Activated T-cell treated with anti-CD3 and anti-CD28 coated beads, Interleukin-2, amount 50 U/mL, for 24 hours (primary cell): ENCODE measurements at regions not wholly inside any gene's neighbourhood (a gene's known extent, or its start where the extent isn't known, plus 50 kb on each side); places are given as distances from the start of the nearest gene placed in this dataset.

ENCODE experiments used
- DNase-seq: peaks from one replicate; pipeline ENCODE4 v3.0.0-alpha.2; 2020
- H3K27ac Mint-ChIP-seq: 2 replicates; pipeline ENCODE4 v1.8.0; 2020; ENCODE audit warnings: mild to moderate bottlenecking, mixed read lengths
- H3K27me3 Mint-ChIP-seq: 2 replicates; pipeline ENCODE4 v1.8.0; 2020; ENCODE audit warnings: mixed read lengths
- H3K36me3 Mint-ChIP-seq: 2 replicates; pipeline ENCODE4 v1.8.0; 2020; ENCODE audit warnings: low read depth, mixed read lengths
- H3K4me1 Mint-ChIP-seq: 2 replicates; pipeline ENCODE4 v1.8.0; 2020; ENCODE audit warnings: low read depth, mixed read lengths
- H3K4me3 Mint-ChIP-seq: 2 replicates; pipeline ENCODE4 v1.8.0; 2020; ENCODE audit warnings: mild to moderate bottlenecking, moderate library complexity, mixed read lengths
- H3K9me3 Mint-ChIP-seq: 2 replicates; pipeline ENCODE4 v1.8.0; 2020; ENCODE audit warnings: mixed read lengths

DNA sequence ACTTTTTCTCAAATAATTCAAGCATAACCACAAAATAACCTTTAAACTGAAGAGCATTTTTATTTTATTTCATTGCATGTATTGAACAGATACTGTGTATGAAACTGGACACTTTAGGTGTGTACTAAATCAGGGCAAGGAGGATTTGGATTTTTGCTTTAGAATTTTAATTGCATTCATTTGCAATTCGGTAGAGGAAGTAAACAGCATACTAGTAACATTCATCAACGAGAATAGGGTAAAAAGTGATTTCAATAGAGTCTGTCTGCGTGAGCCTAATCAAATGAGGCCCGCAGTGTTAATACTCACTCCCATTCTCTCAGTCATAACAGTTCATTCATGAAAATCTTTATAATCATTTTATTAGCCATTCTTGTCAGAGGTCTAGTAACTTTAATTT lies 200.2 kb downstream of the SPRY2 start:
- no peak for DNase-seq
- no peaks in the 10 kb centered on the region for H3K27me3 Mint-ChIP-seq
- no peaks in the 10 kb centered on the region for H3K9me3 Mint-ChIP-seq
- no peaks in the 10 kb centered on the region for H3K36me3 Mint-ChIP-seq
- H3K4me1 Mint-ChIP-seq: no peaks in the 10 kb centered on the region
- no peak overlapping the region for H3K4me3 Mint-ChIP-seq
- H3K27ac Mint-ChIP-seq: no peak overlapping the region

DNA sequence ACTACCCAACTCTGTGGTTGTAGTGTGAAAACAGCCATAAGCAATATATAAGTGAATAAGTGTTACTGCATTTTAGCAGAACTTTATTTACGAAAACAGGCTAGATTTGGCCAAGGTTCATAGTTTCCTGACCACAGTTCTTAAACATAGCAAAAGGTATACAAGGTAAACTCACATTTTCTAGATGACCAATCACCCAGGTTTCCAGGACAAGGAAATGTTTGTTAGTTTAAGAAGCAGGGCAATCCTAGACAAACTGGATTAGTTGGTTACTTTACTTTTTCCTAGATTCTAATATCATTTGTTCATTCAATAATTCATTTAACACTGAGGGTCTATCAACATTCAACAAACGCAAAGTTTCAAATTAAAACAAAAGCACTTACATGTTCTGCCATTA lies 201.7 kb downstream of the SPRY2 start:
- Mint-ChIP-seq H3K4me3 (no peak overlapping the region), H3K27me3 (no peaks in the 10 kb centered on the region), H3K27ac (no peak overlapping the region), H3K4me1 (no peaks in the 10 kb centered on the region), H3K9me3 (no peaks in the 10 kb centered on the region), H3K36me3 (no peaks in the 10 kb centered on the region)
- no peak for DNase-seq

DNA sequence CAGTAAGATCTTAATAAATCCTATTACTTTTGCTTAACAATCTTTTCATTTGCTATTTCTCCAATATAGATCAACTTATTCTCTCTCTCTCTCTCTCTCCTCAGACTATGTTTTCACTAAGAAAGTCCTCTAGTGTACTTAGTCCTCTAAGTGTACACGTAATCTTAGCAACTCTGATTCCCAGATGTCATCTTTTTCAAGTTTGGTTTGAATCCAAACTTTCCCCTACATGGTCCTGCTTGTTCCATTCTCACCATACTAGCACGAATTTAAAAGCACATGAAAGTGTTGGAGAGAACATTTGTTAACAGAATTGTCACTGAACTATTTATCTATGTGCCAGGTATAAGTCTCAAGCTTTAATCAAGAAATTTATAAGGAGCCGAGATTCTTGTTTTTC lies 202.9 kb downstream of the SPRY2 start:
- H3K4me3 Mint-ChIP-seq: no peak overlapping the region

DNA sequence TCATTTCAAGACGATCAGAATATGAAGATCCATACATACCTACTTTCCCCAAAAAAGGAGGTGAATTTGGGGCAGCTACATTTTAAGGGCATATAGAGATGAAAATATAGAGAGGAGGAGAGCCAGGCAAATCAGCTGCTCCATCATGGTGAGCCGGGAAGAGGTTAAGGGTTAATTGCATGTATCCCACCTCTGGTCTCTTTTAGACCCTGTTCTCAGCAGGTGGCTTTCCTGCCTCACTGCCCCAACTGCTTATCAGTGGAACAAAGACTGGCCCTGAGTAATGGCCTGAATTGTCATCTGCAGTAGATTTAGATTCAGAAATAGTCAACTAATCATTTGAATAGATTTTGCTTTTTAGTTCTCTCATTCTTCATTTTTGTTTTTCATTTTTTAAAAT lies 206.6 kb downstream of the SPRY2 start:
- no peaks in the 10 kb centered on the region for H3K27me3 Mint-ChIP-seq
- H3K36me3 Mint-ChIP-seq: no peaks in the 10 kb centered on the region
- H3K9me3 Mint-ChIP-seq: no peaks in the 10 kb centered on the region
- no peak for DNase-seq
- no peak overlapping the region for H3K4me3 Mint-ChIP-seq
- H3K27ac Mint-ChIP-seq: no peak overlapping the region
- H3K4me1 Mint-ChIP-seq: no peaks in the 10 kb centered on the region

More for the DNA sequence above, 202.9 kb downstream of the SPRY2 start:
- no peak for DNase-seq
- Mint-ChIP-seq H3K9me3 (no peaks in the 10 kb centered on the region), H3K36me3 (no peaks in the 10 kb centered on the region), H3K4me1 (no peaks in the 10 kb centered on the region), H3K27me3 (no peaks in the 10 kb centered on the region), H3K27ac (no peak overlapping the region)

DNA sequence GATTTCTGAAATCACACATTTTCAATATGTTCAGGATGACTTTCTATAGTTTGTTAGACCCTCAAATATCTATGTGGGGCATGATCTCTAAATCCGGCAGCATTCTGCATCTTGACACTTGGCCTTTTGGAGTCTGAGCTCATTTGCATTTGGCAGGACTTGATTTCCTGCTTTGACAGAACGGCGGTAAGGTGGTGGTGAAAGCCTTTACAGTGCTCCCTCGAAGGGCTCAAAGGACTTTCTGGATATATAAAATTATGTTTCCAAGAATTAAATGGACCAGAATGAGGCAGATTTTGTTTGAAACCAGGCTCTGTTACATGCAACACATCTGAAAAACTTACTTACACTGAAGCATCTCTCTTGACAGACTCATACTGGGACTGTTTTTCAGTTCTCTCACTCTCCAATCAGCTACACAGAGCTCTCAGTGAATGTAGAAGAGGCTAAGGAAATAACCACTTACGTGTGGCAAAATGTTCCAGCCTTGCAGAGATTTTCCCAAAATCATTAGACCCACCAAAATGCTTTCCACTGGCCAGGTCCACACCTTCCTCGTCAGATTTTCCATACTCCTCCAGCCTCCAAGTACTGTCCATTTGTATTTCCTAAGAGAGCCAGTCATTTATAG lies 207.2 kb downstream of the SPRY2 start:
- H3K27ac Mint-ChIP-seq: no peak overlapping the region
- H3K27me3 Mint-ChIP-seq: no peaks in the 10 kb centered on the region
- no peaks in the 10 kb centered on the region for H3K4me1 Mint-ChIP-seq
- no peak overlapping the region for H3K4me3 Mint-ChIP-seq
- DNase-seq: no peak
- H3K9me3 Mint-ChIP-seq: no peaks in the 10 kb centered on the region
- no peaks in the 10 kb centered on the region for H3K36me3 Mint-ChIP-seq

DNA sequence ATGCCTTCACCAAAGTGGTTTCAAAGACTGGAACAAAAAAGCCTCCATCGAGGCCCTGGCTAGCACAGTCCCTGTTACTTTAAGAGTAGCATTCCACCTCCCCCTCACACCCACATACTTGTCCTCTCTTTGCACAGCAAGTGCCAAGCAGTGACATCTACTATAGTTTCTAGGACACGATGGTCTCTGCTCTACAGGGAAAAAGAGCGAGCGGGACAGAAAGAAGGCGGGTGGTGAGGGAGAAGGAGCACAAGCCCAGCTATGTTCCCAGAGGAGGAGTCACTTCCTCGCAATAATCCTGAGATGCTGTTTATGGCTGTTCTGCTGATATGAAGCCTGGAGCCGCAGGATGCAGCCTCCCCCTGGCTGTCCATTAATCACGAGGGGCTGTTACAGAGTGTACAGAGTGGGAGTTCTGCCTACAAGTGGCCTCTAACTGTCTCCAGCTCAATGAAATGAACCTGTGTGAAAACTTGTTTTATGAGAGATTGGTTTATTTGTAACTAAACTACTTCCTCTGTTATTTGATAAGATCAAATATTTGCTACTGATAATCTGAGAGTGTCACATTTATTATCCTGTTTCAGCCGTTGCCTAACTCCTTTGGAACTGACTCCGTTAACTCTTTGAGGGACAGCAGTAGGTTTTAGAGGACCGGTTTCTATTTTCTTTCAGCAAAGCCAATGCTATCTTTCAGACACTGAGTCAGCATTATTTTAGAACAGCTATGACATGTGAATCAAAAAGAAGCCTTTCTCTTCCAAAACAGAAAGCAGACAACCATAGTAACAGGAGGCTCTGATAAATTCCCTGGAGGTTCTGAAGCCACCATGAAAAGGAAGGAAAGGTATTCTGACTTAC lies 208.0 kb downstream of the SPRY2 start:
- Mint-ChIP-seq H3K27me3 (no peaks in the 10 kb centered on the region), H3K4me1 (no peaks in the 10 kb centered on the region), H3K27ac (no peak overlapping the region), H3K36me3 (no peaks in the 10 kb centered on the region), H3K4me3 (no peak overlapping the region), H3K9me3 (no peaks in the 10 kb centered on the region)
- no peak for DNase-seq

DNA sequence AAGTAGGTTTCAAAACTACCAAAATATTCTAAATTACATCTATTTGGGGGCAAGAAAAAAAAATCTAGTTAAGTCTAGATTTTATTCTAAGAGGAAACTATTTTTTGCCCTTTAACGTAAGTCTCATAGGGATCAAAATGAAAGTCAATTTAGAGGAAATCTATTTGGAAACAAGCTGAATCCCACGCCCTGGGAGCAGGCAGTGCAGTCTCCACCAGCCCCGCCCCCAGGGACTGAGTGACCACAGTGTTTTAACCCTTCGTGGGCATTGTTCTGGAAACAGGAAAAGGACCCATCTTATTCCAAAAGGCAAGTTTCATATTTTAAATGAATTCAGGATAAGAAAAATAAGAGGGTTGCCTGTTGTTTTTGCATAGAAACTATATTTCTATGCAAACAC lies 209.7 kb downstream of the SPRY2 start:
- H3K27ac Mint-ChIP-seq: no peak overlapping the region
- no peaks in the 10 kb centered on the region for H3K4me1 Mint-ChIP-seq
- no peaks in the 10 kb centered on the region for H3K36me3 Mint-ChIP-seq
- DNase-seq: no peak
- H3K4me3 Mint-ChIP-seq: no peak overlapping the region
- no peaks in the 10 kb centered on the region for H3K9me3 Mint-ChIP-seq
- no peaks in the 10 kb centered on the region for H3K27me3 Mint-ChIP-seq

DNA sequence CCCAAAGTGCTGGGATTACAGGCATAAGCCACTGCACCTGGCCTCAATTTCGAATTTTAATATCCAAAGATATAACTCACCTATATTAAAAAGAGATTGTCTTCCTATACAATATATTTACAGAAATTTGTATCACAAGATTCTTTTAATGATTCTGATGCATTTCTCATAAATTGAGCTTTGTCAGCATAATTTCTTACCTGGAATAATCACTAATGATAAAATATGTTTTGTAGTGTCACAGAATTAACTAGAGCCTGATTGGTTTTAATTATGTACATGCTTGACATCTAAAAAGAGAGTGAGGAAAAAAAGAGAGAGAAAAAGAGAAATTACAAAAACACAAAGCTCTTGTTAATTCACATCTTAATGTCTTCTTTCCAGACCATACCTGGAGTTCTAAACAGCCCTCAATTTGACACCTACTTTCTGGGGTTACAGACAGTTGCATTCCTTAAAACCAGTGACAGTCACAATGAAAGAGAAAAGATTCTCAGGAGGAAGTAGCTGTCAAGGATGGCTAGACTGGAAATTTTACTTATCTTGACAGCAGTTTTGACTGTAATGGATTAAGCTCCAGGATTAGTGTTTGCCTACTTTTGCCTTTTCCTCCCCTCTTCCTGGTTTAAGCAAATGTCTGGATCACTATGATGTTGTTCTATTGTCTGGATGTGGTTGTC lies 214.4 kb downstream of the SPRY2 start:
- no peaks in the 10 kb centered on the region for H3K36me3 Mint-ChIP-seq
- H3K27me3 Mint-ChIP-seq: no peaks in the 10 kb centered on the region
- H3K27ac Mint-ChIP-seq: no peak overlapping the region
- H3K4me1 Mint-ChIP-seq: no peaks in the 10 kb centered on the region
- H3K4me3 Mint-ChIP-seq: no peak overlapping the region
- no peaks in the 10 kb centered on the region for H3K9me3 Mint-ChIP-seq
- no peak for DNase-seq

DNA sequence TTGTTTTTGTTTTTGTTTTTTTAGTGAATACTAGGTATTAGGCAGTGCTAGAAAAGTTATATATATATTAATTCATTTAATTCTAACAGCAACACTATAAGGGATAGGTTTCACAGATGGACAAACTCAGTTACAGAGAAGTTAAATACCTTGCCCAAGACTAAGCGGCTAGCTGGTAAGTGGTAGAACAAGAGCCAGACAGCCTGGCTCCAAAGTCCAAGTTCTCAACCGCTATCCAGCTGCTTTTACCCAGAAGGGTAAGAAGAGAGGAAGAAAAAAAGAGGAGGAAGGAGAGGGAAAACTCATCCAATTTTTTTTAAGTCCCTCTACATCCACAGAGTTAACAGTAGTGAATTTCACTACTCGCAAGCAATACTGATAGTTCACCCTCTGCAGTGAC lies 217.0 kb downstream of the SPRY2 start:
- H3K27me3 Mint-ChIP-seq: no peaks in the 10 kb centered on the region
- H3K9me3 Mint-ChIP-seq: no peaks in the 10 kb centered on the region
- H3K27ac Mint-ChIP-seq: no peak overlapping the region
- no peak overlapping the region for H3K4me3 Mint-ChIP-seq
- no peaks in the 10 kb centered on the region for H3K4me1 Mint-ChIP-seq
- H3K36me3 Mint-ChIP-seq: no peaks in the 10 kb centered on the region
- no peak for DNase-seq

DNA sequence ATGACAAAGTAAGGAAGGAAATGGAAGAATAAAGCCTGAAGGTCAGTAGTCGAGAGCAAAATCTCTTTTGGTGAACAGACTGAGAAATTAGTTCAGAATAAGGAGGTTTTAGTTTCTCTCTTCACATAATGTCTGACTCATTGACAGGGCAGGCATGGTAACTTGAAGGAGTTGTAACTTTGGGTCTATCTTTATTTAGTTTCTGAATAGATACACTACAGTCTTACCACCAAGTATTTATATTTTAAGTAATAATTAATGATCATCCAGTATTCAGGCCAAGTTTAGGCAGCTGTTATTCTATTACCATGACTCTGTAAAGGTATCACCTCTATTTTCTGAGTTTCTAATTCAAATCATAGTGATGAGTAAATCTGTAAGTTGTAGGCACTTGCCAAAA lies 219.9 kb downstream of the SPRY2 start:
- no peaks in the 10 kb centered on the region for H3K9me3 Mint-ChIP-seq
- no peaks in the 10 kb centered on the region for H3K36me3 Mint-ChIP-seq
- H3K27ac Mint-ChIP-seq: no peak overlapping the region
- H3K27me3 Mint-ChIP-seq: no peaks in the 10 kb centered on the region
- no peaks in the 10 kb centered on the region for H3K4me1 Mint-ChIP-seq
- no peak overlapping the region for H3K4me3 Mint-ChIP-seq
- DNase-seq: no peak

DNA sequence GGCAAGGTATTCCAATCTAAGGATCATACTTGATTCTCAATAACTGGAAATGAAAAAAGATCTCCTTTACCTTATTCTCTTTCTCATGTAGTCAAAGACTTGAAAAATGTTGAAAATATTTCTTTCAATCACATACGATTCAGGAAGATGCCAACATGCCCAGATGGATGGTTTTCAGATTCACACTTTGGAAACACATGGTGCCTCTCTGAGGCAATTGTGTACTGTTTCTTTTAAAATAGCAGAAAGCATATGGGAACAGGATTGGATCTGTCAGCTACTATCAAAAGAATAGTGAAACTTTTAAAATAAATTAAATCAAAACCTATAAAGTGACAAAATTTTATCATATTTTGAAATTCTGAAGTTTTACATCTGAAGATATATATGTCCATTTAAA lies 222.4 kb downstream of the SPRY2 start:
- Mint-ChIP-seq H3K27ac (no peak overlapping the region), H3K4me3 (no peak overlapping the region), H3K4me1 (no peaks in the 10 kb centered on the region), H3K27me3 (no peaks in the 10 kb centered on the region), H3K9me3 (no peaks in the 10 kb centered on the region), H3K36me3 (no peaks in the 10 kb centered on the region)
- no peak for DNase-seq

DNA sequence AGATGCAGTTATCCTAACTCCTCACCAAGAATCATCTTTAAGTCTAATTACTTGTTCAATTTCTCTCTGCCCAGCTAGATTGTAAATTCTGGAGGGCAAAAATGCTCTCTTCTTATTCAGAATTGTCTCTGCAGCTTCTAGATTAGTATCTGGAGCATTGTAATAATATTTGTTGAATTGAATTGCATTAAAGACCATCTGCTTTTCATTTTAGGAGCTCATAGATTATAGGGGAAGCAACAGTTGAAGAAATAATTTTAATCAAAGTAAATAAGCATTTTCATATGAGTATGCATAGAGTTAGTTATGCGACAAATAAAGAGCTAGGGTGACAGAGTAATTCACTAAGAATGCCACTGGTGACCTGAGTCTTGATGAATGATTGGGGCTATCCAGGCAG lies 222.8 kb downstream of the SPRY2 start:
- Mint-ChIP-seq H3K9me3 (no peaks in the 10 kb centered on the region), H3K27me3 (no peaks in the 10 kb centered on the region), H3K36me3 (no peaks in the 10 kb centered on the region), H3K27ac (no peak overlapping the region), H3K4me3 (no peak overlapping the region), H3K4me1 (no peaks in the 10 kb centered on the region)
- no peak for DNase-seq

DNA sequence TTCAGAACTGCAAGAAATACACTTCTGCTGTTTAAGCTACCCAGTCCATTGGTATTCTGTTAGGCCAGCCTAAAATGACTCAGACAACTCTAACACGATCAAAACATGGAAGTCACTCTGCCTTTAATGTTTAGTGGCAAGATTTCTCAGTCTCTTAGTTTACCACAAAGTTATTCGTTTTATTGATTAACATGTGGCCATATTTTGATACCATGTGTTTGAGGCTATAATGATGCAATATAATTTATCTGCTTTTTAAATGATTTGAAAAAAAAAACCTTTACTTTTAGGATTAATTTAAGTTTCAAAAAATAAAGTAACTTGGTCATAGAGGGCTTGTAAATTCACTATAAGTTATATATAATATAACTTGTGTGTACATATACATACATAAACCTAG lies 223.4 kb downstream of the SPRY2 start:
- Mint-ChIP-seq H3K4me1 (no peaks in the 10 kb centered on the region), H3K9me3 (no peaks in the 10 kb centered on the region), H3K4me3 (no peak overlapping the region), H3K27me3 (no peaks in the 10 kb centered on the region), H3K27ac (no peak overlapping the region), H3K36me3 (no peaks in the 10 kb centered on the region)
- DNase-seq: no peak

DNA sequence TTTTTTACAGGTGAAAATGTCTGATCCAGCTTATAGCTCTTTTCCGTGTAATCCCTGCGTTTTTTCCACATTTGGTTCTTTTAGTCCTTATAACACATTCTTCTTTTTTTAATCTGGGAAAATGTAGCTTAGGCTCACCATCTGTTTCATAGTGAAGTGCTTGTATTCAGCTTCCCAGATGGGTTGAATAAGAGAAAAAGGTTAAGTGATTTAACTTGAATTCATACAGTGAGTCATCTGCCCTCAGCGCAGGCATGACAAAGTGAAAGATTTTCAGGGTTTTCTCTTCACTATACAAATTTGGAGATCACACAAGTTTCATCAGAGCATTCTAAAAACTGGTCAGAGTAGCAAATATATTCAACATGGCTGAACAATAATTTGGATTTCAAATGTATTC lies 224.8 kb downstream of the SPRY2 start:
- H3K36me3 Mint-ChIP-seq: no peaks in the 10 kb centered on the region
- no peaks in the 10 kb centered on the region for H3K4me1 Mint-ChIP-seq
- H3K4me3 Mint-ChIP-seq: no peak overlapping the region
- H3K9me3 Mint-ChIP-seq: no peaks in the 10 kb centered on the region
- no peak for DNase-seq
- no peaks in the 10 kb centered on the region for H3K27me3 Mint-ChIP-seq
- H3K27ac Mint-ChIP-seq: no peak overlapping the region

DNA sequence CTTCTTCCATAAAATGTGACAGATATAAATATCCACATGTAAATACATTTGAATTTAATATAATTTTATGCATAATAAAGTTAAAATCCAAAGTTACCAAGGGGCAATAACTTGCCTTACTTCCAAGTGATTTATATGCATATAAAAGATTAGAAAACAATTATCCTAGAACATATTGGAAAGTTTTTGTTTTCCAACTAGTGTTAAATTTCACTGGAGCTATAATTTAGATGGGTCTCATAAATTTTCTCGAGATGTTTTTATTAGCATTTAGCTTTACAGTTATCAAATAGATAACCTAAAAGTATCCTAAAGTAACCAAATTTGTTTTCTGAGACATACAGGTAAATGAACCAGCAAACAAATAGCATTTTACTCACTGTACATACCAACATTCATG lies 225.3 kb downstream of the SPRY2 start:
- Mint-ChIP-seq H3K4me1 (no peaks in the 10 kb centered on the region), H3K27me3 (no peaks in the 10 kb centered on the region), H3K27ac (no peak overlapping the region), H3K36me3 (no peaks in the 10 kb centered on the region), H3K9me3 (no peaks in the 10 kb centered on the region), H3K4me3 (no peak overlapping the region)
- DNase-seq: no peak
